ENCODE measurements at regions not wholly inside any gene's neighbourhood (a gene's known extent, or its start where the extent isn't known, plus 50 kb on each side); places are given as distances from the start of the nearest gene placed in this dataset.

DNA sequence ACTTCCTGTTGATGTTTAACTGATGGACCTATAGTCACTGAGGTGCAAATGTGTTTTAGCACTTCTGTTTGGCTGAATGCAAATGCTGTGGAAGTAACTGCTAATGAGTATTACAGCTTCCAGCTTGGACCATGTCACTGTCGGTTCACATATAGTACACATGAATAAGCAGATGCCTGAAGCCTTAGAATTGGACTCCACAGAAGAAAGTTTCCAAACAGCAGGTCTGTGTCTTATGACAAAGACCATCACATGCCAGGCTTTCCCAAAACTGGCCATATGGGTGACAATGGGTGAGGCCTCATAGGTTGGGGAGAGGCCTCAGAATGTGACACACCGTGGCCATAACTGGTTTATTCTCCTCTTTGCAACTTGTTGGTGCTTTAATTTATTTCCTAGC, 241.8 kb downstream of the WNT5A start:
- TF ChIP-seq FOXP2 (optimal IDR thresholded peaks at IDR 0.05; ENCODE audit: control extremely low read depth, extremely low read length, insufficient read depth) (no peak), EZH2 (IDR thresholded peaks at IDR 0.05) (no peak)

All from SK-N-MC (cell line).